ENCODE measurements at regions not wholly inside any gene's neighbourhood (a gene's known extent, or its start where the extent isn't known, plus 50 kb on each side); places are given as distances from the start of the nearest gene placed in this dataset.
A peak's percentile ranks its signal among the peaks of the same experiment; 100 is the strongest.

DNA sequence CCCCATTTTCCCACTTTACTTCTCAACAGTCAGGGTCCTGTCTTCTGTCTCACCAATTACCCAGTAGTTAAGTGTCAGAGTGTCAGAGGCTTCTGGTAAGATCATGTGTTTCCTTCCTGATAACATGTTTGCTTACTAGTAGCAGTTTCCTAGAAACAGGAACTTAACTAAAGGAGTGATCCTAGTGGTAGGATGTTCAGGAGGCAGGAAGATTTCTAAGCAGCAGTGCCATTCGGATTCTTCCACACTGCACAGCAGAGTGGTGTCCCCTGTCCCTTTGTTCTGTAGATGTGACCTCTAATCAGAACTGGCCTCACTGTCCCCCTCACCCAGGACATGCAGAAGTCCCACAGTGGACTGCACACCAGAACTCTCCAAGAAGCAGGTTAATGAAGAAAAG, 221.8 kb upstream of the OSR1 start:
- TF ChIP-seq, protein P1, sequence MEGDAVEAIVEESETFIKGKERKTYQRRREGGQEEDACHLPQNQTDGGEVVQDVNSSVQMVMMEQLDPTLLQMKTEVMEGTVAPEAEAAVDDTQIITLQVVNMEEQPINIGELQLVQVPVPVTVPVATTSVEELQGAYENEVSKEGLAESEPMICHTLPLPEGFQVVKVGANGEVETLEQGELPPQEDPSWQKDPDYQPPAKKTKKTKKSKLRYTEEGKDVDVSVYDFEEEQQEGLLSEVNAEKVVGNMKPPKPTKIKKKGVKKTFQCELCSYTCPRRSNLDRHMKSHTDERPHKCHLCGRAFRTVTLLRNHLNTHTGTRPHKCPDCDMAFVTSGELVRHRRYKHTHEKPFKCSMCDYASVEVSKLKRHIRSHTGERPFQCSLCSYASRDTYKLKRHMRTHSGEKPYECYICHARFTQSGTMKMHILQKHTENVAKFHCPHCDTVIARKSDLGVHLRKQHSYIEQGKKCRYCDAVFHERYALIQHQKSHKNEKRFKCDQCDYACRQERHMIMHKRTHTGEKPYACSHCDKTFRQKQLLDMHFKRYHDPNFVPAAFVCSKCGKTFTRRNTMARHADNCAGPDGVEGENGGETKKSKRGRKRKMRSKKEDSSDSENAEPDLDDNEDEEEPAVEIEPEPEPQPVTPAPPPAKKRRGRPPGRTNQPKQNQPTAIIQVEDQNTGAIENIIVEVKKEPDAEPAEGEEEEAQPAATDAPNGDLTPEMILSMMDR (IDR thresholded peaks at IDR 0.05; ENCODE audit: insufficient read depth, low read length): no peak
- no peak for DNase-seq (ENCODE audit: low read depth)
- no peak overlapping the region for H3K4me3 ChIP-seq (ENCODE audit: low read depth, low read length)

DNA sequence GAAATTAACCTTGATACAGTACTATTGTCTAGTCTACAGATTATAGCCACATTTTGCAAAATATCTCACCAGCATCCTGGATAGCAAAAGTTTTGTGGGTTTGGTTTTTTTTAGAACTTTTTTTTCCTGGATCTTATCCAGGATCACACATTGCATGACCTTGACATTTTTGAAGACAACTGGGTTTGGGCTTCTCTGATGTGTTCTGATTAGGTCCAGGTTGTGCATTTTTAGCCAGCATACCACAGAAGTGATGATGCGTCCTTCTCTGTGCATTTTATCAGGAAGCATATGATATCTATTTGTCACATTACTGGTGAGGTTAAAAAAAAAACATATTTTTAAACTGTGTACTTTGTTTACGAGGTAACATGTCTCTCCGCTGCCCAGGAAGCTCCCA, 221.0 kb upstream of the OSR1 start:
- peak; percentile 27 for DNase-seq (ENCODE audit: low read depth)
- TF ChIP-seq, protein P1 (IDR thresholded peaks at IDR 0.05; ENCODE audit: insufficient read depth, low read length): no peak
- no peak overlapping the region for H3K4me3 ChIP-seq (ENCODE audit: low read depth, low read length)

DNA sequence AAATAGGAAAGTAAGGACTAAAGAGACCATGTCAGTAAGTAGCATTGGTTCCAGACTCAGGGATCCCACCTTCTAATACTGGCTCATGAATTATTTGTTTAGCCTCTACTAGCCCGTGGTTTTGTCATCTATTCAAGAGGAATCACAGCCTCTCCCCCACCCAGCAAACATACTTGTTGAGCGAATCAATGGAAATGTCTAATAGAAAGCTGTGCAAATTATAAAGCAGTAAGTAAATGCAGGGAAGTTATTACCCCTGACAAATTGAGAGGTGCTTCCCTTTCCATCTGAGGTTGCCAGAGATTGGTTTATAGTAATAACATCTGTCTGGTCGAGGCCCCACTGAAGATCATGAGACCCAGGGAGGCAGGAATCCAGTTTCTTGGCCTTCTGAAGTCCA, 219.3 kb upstream of the OSR1 start:
- DNase-seq (ENCODE audit: low read depth): peak; percentile 44
- TF ChIP-seq, protein P1 (IDR thresholded peaks at IDR 0.05; ENCODE audit: insufficient read depth, low read length): no peak
- no peak overlapping the region for H3K4me3 ChIP-seq (ENCODE audit: low read depth, low read length)

DNA sequence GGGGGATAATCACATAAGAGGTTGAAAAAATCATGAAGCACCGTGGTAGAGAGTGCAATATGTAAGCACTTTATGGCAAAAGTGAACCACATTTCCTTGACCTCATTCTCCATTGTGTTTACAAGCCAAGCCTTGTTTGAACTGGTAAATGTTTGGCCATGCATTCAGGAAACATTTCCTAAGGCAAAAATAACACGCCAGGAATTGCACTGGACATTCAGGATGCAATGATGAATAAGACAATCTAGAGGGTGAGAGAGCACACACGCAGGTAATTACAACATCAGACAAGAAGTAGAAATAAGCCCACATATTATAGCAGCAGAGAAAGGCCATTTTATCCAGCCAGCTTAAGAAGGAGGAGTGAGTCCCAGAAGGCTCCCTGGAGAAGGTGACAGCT, 218.0 kb upstream of the OSR1 start:
- DNase-seq (ENCODE audit: low read depth): no peak
- no peak overlapping the region for H3K4me3 ChIP-seq (ENCODE audit: low read depth, low read length)
- TF ChIP-seq, protein P1 (IDR thresholded peaks at IDR 0.05; ENCODE audit: insufficient read depth, low read length): no peak

DNA sequence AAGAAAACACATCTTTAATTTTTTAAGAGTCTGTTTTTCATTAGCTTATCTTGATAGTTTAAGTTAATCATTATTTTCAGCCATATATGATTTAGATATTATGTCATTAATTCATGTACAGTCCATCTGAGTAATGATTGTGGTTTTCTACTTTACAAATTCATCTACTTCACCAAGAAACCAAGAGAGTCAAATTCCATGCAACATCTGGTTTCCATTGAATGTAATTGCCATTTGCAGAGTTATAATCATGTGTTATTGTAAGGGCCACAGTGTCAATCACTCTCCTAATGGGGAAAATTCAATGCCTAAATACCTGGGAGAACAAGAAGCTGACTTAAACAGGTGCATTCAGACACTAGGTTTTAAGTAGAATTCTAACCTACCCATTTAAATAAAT, 217.2 kb upstream of the OSR1 start:
- DNase-seq (ENCODE audit: low read depth): peak; percentile 71

DNA sequence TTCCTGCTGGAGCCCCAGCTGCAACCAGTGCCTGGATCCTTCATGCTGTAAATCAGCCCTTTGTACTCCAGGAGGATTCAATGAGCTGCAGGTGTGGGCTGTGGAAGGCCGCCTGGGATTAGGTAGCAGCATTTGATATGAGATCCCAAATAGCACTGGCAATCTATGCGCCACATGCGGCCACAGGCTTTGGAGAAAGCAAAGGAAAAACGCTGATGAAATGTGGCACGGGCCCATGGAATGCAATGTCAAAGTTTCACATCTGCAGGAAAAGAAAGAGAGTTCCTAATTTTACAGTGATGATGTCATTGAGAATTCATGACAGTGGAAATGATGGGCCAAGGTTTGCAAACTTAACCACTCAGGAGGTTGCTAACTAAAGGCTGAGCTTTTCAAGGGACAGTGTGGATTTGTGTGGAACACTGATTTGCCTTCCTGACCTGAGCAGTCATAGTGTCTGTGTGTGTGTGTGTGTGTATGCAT, 216.4 kb upstream of the OSR1 start:
- H3K4me3 ChIP-seq (ENCODE audit: low read depth, low read length): no peak overlapping the region
- DNase-seq (ENCODE audit: low read depth): peak; percentile 93
- TF ChIP-seq, protein P1 (IDR thresholded peaks at IDR 0.05; ENCODE audit: insufficient read depth, low read length): no peak

More for the DNA sequence above, 217.2 kb upstream of the OSR1 start:
- H3K4me3 ChIP-seq (ENCODE audit: low read depth, low read length): no peak overlapping the region
- TF ChIP-seq, protein P1 (IDR thresholded peaks at IDR 0.05; ENCODE audit: insufficient read depth, low read length): no peak

DNA sequence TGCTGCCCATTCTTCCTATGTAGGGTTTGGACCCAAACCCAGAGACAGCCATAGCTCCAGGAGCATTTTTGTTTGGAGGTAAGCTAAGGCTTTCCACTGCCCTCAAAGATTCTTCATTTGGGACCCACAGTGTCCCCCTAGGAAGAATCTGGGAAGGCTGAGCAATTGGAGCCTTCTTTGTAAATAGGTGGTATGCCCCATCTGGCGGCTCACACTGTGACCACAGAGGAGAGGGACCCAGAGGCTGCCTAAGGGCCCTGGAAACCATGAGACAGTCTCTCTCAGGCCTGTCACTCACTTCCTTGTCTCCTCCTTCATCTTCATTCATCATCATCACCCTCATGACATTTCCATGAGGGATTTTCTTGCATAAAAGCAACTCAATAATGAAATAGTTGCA, 215.4 kb upstream of the OSR1 start:
- H3K4me3 ChIP-seq (ENCODE audit: low read depth, low read length): no peak overlapping the region
- TF ChIP-seq, protein P1 (IDR thresholded peaks at IDR 0.05; ENCODE audit: insufficient read depth, low read length): no peak
- no peak for DNase-seq (ENCODE audit: low read depth)

Data from fibroblast of the aortic adventitia (primary cell).